ENCODE measurements at regions not wholly inside any gene's neighbourhood (a gene's known extent, or its start where the extent isn't known, plus 50 kb on each side); places are given as distances from the start of the nearest gene placed in this dataset.

DNA sequence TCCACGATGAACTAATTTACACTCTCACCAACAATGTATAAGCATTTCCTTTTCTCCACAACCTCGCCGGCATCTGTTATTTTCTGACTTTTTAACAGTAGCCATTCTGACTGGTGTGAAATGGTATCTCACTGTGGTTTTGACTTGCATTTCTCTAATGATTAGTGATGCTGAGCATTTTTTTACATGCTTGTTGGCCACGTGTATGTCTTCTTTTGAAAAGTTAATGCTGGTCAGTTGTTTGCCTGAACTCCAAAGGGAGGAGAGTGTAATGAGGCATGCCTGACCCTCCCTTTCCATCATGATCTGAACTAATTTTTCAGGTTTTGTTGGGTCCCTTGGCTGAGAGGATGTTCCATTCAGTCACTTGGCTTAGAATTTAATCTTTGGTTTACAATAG, 50.7 kb upstream of the SVIL start:
- DNase-seq (ENCODE audit: low read depth) (no peak), FAIRE-seq (no peak)
- TF ChIP-seq CTCF (IDR thresholded peaks at IDR 0.05; ENCODE audit: insufficient read depth, low read length, severe bottlenecking): no peak
- Histone ChIP-seq H3K4me3 (ENCODE audit: low read depth, low read length) (no peak overlapping the region), H3K36me3 (ENCODE audit: control insufficient read depth, insufficient read depth, low read length) (no peaks in the 10 kb centered on the region), H3K27me3 (ENCODE audit: control insufficient read depth, insufficient read depth, low read length) (no peaks in the 10 kb centered on the region)
